ENCODE measurements at regions not wholly inside any gene's neighbourhood (a gene's known extent, or its start where the extent isn't known, plus 50 kb on each side); places are given as distances from the start of the nearest gene placed in this dataset.

DNA sequence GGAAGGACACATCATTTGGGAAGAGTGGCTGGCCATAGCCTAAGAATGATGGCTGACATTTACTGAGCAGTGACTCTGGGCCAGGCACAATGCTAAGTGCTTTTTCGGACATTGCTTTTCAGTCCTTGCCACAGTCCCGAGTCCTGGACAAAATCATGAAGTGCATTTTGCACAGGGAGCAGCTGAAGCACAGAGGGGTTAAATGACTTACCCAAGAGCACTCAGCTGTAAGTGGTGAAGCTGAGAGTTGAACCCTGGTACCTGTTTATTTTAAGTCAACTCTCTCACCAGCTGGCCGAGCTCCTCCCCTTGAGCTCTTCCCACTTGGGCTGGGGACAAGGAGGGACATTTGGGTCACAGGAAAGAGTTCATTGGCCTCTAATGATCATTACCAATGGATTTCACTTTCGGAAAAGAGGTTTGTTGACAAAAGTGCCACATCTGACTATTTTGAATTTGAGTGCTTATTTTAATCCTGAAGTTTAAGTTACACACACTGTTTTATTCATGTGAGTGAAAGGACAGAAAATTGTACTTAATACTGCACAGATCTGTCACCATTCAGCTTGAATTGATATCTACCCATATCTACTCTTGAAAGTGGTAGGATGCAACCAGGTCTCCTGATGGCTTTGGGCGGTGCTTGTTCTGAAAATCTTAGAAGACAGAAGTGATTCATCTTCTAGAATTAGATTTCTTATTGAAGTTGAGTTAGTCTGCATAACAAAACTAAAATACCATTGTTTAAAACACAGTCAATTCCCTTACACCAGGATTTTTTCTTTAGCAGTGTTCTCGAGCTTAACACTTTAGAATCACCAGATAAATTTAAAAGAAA is 368.7 kb upstream of the PROK2 start:
- Histone ChIP-seq H4K8ac (ENCODE audit: extremely low read depth, insufficient read depth, low read length) (no peak overlapping the region), H2AK5ac (ENCODE audit: low read depth, low read length) (no peak overlapping the region), H3K4me2 (ENCODE audit: insufficient read depth in 1 of 2, low read depth in 2 of 2, low read length in 2 of 2) (no peak overlapping the region), H3K56ac (replicated peaks; ENCODE audit: insufficient read length, low read depth, low read length) (no peak overlapping the region), H2BK12ac (ENCODE audit: low read depth, low read length) (no peak overlapping the region), H3K27me3 (replicated peaks in 1 of 4; ENCODE audit: control insufficient read depth in 3 of 4, extremely low read depth in 1 of 4, insufficient read depth in 3 of 4, low read length in 3 of 4) (no peaks in the 10 kb centered on the region), H2AFZ (ENCODE audit: low read length) (no peak overlapping the region), H3K4ac (replicated peaks; ENCODE audit: insufficient read length, low read depth, low read length) (no peak overlapping the region), H3K9me3 (ENCODE audit: insufficient read depth in 2 of 2, low read depth in 1 of 2, low read length in 1 of 2) (peaks cover 5 to 8% of the 10 kb centered on the region in 2 experiments; a peak in 2 of 4 replicates), H3K14ac (ENCODE audit: insufficient read length) (no peak overlapping the region), H2BK15ac (ENCODE audit: low read length) (no peak overlapping the region), H3K18ac (ENCODE audit: extremely low read depth, low read length) (no peak overlapping the region), H3K27ac (ENCODE audit: low read depth, low read length) (no peak overlapping the region), H4K91ac (replicated peaks; ENCODE audit: insufficient read length, low read length) (no peak overlapping the region), H3K79me1 (ENCODE audit: low read depth, low read length) (no peaks in the 10 kb centered on the region), H4K5ac (ENCODE audit: insufficient read length, low read depth, low read length) (no peak overlapping the region), H3K4me1 (replicated peaks in 1 of 4; ENCODE audit: control insufficient read depth in 3 of 4, insufficient read depth in 4 of 4, low read length in 3 of 4) (no peaks in the 10 kb centered on the region), H3K23ac (ENCODE audit: insufficient read length) (no peak overlapping the region), H2BK5ac (ENCODE audit: low read depth, low read length) (no peak overlapping the region), H3K79me2 (ENCODE audit: control insufficient read depth in 1 of 2, insufficient read depth in 2 of 2, low read length in 2 of 2) (no peaks in the 10 kb centered on the region), H3K4me3 (ENCODE audit: extremely low read depth in 1 of 4, insufficient read depth in 2 of 4, low read depth in 3 of 4, low read length in 4 of 4) (no peak overlapping the region), H3K9ac (replicated peaks in 1 of 4; ENCODE audit: extremely low read depth in 1 of 4, low read depth in 3 of 4, low read length in 3 of 4) (no peak overlapping the region; a peak in 1 of 7 replicates), H3K36me3 (ENCODE audit: control insufficient read depth in 2 of 4, insufficient read depth in 4 of 4, low read length in 3 of 4) (no peaks in the 10 kb centered on the region), H2BK120ac (replicated peaks; ENCODE audit: low read depth, low read length) (no peak overlapping the region), H3K23me2 (ENCODE audit: low read depth, low read length) (no peaks in the 10 kb centered on the region; the same call in 1 of the 2 replicates), H4K20me1 (replicated peaks in 1 of 2; ENCODE audit: control insufficient read depth in 1 of 2, insufficient read depth in 2 of 2, low read length in 2 of 2) (no peaks in the 10 kb centered on the region), H2BK20ac (ENCODE audit: low read length) (no peak overlapping the region)
- DNase-seq (ENCODE audit: low read depth in 1 of 2, low spot score in 2 of 2) (no peak), FAIRE-seq (no peak)
- CTCF ChIA-PET (ENCODE audit: partially characterized antibody), result interaction anchor here (1.2 kb wide), 1 partner anchor 74 kb away, joined by 3 read pairs; no protein-coding TSS in a partner anchor
- no peak for TF ChIP-seq HDAC6 (IDR thresholded peaks at IDR 0.05; ENCODE audit: low read depth, low read length)
- no peak for TF ChIP-seq RBBP5 (IDR thresholded peaks at IDR 0.05; ENCODE audit: borderline replicate concordance, low read depth, low read length)
- no peak for TF ChIP-seq KDM4A (IDR thresholded peaks at IDR 0.05; ENCODE audit: low read depth, low read length, severe bottlenecking)
- TF ChIP-seq YY1 (IDR thresholded peaks at IDR 0.05; ENCODE audit: low read depth, low read length), result no peak
- TF ChIP-seq GTF2F1 (IDR thresholded peaks at IDR 0.05; ENCODE audit: borderline replicate concordance, low read depth, low read length), result no peak
- no peak for TF ChIP-seq EGR1 (IDR thresholded peaks at IDR 0.05; ENCODE audit: borderline replicate concordance, low read depth, low read length)
- WGBS, 2 experiments (ENCODE audit: extremely low coverage in 1 of 2, insufficient coverage in 1 of 2, insufficient read length in 1 of 2, insufficient replicate concordance in 2 of 2, low coverage in 1 of 2, low lambda C conversion rate in 2 of 2, missing lambda C conversion rate in 1 of 2), result 86% methylated on average over 6 of the region's 6 CpGs; no CpG with 5 or more reads in 1 of the 2 experiments
- POLR2A ChIA-PET (ENCODE audit: partially characterized antibody), result no interaction called here

Measured in H1 (cell line).